GM21390 (cell line): ENCODE measurements at regions not wholly inside any gene's neighbourhood (a gene's known extent, or its start where the extent isn't known, plus 50 kb on each side); places are given as distances from the start of the nearest gene placed in this dataset.
"Not testable (repeated sequence)": the region's sequence is repeated elsewhere in the genome, so short reads cannot be mapped to it uniquely, and the experiment has no call there.

Source experiments
- ATAC-seq: cut with Tn5 transposase; IDR thresholded peaks from one replicate; pipeline ENCODE4 v1.9.1; 2021; ENCODE audit not compliant: unreplicated experiment

- not testable (repeated sequence) for ATAC-seq
These were observed 136.5 kb upstream of the FOXD4L5 start for GRCh38 chr9:65421486-65421885.

- ATAC-seq = no peak
These were observed 135.8 kb upstream of the FOXD4L5 start for GRCh38 chr9:65420771-65421170.

GRCh38 chr9:65418966-65419365 lies 134.0 kb upstream of the FOXD4L5 start:
- ATAC-seq = not testable (repeated sequence)

- not testable (repeated sequence) for ATAC-seq
These were observed 131.9 kb upstream of the FOXD4L5 start for GRCh38 chr9:65416948-65417347.

- not testable (repeated sequence) for ATAC-seq
These were observed 129.2 kb upstream of the FOXD4L5 start for GRCh38 chr9:65414249-65414648.

- ATAC-seq = not testable (repeated sequence)
These were observed 128.4 kb upstream of the FOXD4L5 start for GRCh38 chr9:65413371-65413770.

- no peak for ATAC-seq
These were observed 126.9 kb upstream of the FOXD4L5 start for GRCh38 chr9:65411901-65412300.

GRCh38 chr9:65411336-65411735 lies 126.3 kb upstream of the FOXD4L5 start:
- ATAC-seq = no peak

- no peak for ATAC-seq
These were observed 125.9 kb upstream of the FOXD4L5 start for GRCh38 chr9:65410926-65411325.

- no peak for ATAC-seq
These were observed 124.5 kb upstream of the FOXD4L5 start for GRCh38 chr9:65409471-65409980.

GRCh38 chr9:65408806-65409205 lies 123.8 kb upstream of the FOXD4L5 start:
- not testable (repeated sequence) for ATAC-seq

GRCh38 chr9:65406625-65407024 lies 121.6 kb upstream of the FOXD4L5 start:
- ATAC-seq = not testable (repeated sequence)

- ATAC-seq = not testable (repeated sequence)
These were observed 120.8 kb upstream of the FOXD4L5 start for GRCh38 chr9:65405766-65406165.

- no peak for ATAC-seq
These were observed 120.2 kb upstream of the FOXD4L5 start for GRCh38 chr9:65405253-65405652.

GRCh38 chr9:65404232-65405006 lies 119.4 kb upstream of the FOXD4L5 start:
- no peak for ATAC-seq

GRCh38 chr9:65403721-65404120 lies 118.7 kb upstream of the FOXD4L5 start:
- ATAC-seq = no peak

- ATAC-seq = not testable (repeated sequence)
These were observed 118.1 kb upstream of the FOXD4L5 start for GRCh38 chr9:65403072-65403471.

GRCh38 chr9:65402206-65402870 lies 117.3 kb upstream of the FOXD4L5 start:
- not testable (repeated sequence) for ATAC-seq

- not testable (repeated sequence) for ATAC-seq
These were observed 116.5 kb upstream of the FOXD4L5 start for GRCh38 chr9:65401456-65402045.

GRCh38 chr9:65400886-65401285 lies 115.9 kb upstream of the FOXD4L5 start:
- ATAC-seq = no peak
